ENCODE measurements at regions not wholly inside any gene's neighbourhood (a gene's known extent, or its start where the extent isn't known, plus 50 kb on each side); places are given as distances from the start of the nearest gene placed in this dataset.

- TF ChIP-seq, protein P1, sequence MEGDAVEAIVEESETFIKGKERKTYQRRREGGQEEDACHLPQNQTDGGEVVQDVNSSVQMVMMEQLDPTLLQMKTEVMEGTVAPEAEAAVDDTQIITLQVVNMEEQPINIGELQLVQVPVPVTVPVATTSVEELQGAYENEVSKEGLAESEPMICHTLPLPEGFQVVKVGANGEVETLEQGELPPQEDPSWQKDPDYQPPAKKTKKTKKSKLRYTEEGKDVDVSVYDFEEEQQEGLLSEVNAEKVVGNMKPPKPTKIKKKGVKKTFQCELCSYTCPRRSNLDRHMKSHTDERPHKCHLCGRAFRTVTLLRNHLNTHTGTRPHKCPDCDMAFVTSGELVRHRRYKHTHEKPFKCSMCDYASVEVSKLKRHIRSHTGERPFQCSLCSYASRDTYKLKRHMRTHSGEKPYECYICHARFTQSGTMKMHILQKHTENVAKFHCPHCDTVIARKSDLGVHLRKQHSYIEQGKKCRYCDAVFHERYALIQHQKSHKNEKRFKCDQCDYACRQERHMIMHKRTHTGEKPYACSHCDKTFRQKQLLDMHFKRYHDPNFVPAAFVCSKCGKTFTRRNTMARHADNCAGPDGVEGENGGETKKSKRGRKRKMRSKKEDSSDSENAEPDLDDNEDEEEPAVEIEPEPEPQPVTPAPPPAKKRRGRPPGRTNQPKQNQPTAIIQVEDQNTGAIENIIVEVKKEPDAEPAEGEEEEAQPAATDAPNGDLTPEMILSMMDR (conservative IDR thresholded peaks at IDR 0.05), result no peak
- H3K27ac ChIP-seq, result no peak overlapping the region
These were observed 189.0 kb upstream of the HES1 start for GRCh38 chr3:193946945-193947344.

DNA sequence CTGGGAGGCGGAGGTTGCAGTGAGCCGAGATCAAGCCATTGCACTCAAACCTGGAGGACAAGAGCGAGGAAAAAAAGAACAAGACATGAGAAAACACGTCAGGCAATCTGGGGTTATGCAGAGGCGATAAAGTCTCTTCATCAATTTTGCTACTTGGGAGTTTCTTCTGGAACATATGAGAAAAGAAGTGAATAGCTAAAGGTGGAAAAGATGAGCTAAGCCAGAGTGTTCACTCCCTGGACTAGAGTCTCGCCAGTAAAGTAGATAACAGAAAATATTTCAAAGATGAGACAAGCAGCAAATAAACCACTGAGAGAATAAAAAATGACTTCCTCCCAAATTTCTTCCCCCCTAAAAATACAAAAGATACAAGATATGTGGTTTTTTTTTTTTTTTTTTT, 188.4 kb upstream of the HES1 start:
- H3K27ac ChIP-seq, result no peak overlapping the region
- TF ChIP-seq, protein P1 (conservative IDR thresholded peaks at IDR 0.05), result no peak

GRCh38 chr3:193948459-193948858, 187.5 kb upstream of the HES1 start:
- TF ChIP-seq, protein P1 (conservative IDR thresholded peaks at IDR 0.05), result no peak

DNA sequence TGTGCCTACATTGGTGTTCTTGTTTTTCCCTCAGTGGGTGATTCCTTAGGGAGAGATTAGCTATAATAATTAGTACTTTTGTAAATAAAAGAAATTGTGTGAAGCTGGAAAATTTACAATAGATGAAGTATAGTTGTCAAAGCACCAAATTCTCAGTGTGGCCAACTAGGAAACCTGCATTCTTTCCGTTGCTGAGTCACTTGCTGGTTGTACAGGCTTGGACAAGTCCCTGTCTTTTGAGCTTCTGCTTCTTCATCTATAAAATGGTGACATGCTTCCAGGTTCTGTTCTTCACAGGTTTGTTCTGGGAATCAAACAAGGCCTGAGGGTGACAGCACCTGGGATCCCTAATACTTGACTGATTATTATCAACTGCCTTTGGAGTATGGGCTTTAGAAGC, 184.1 kb upstream of the HES1 start:
- TF ChIP-seq, protein P1 (conservative IDR thresholded peaks at IDR 0.05), result no peak
- no peak overlapping the region for H3K27ac ChIP-seq

More at GRCh38 chr3:193948459-193948858, 187.5 kb upstream of the HES1 start:
- H3K27ac ChIP-seq, result no peak overlapping the region

- TF ChIP-seq, protein P1 (conservative IDR thresholded peaks at IDR 0.05), result no peak
These were observed 181.2 kb upstream of the HES1 start for GRCh38 chr3:193954752-193955151.

GRCh38 chr3:193955719-193956118, 180.2 kb upstream of the HES1 start:
- TF ChIP-seq, protein P1 (conservative IDR thresholded peaks at IDR 0.05), result no peak

More at GRCh38 chr3:193954752-193955151, 181.2 kb upstream of the HES1 start:
- H3K27ac ChIP-seq, result no peak overlapping the region

GRCh38 chr3:193959861-193960260, 176.1 kb upstream of the HES1 start:
- TF ChIP-seq, protein P1 (conservative IDR thresholded peaks at IDR 0.05), result no peak

More at GRCh38 chr3:193955719-193956118, 180.2 kb upstream of the HES1 start:
- H3K27ac ChIP-seq, result no peak overlapping the region

More at GRCh38 chr3:193959861-193960260, 176.1 kb upstream of the HES1 start:
- H3K27ac ChIP-seq, result peak overlapping the region; percentile 88

Data from VCaP (cell line).